PC-3 (cell line): ENCODE measurements at regions not wholly inside any gene's neighbourhood (a gene's known extent, or its start where the extent isn't known, plus 50 kb on each side); places are given as distances from the start of the nearest gene placed in this dataset.

Experiments
- ATAC-seq: fragments of 200-7000 bp; cut with Tn5 transposase; 2 replicates; pipeline ENCODE4 v1.9.1; 2020; ENCODE audit warnings: mild to moderate bottlenecking, moderate library complexity
- BruUV-seq: library from RNA; stranded (reverse); fragments of 400-500 nt; replicated peaks from 2 replicates; lab custom pipeline; 2021; lab: Mats Ljungman, UMichigan
- CTCF ChIA-PET: fragments of 300-600 bp; sonication (Branson Sonifier 250); formaldehyde crosslinking; loops from one replicate; lab custom pipeline; 2022; ENCODE audit warnings: antibody characterized with exemption; lab: Charles Lee
- POLR2A ChIA-PET: fragments of 300-600 bp; sonication (Branson Sonifier 250); formaldehyde crosslinking; loops from one replicate; lab custom pipeline; 2022; ENCODE audit warnings: antibody characterized with exemption; ENCODE audit not compliant: unreplicated experiment; lab: Charles Lee
- DNase-seq: peaks from one replicate; pipeline ENCODE4 v3.0.0-alpha.2; 2015
- H2AFZ ChIP-seq: fragments of 300-600 bp; sonication (generic); 2 replicates; pipeline ENCODE4 v1.6.0; 2016; ENCODE audit warnings: antibody characterized with exemption, low read length
- H3F3A ChIP-seq: fragments of 300-600 bp; sonication (generic); one replicate; pipeline ENCODE4 v1.6.0; 2017; ENCODE audit warnings: antibody characterized with exemption, low read length, control low read depth, mild to moderate bottlenecking; ENCODE audit not compliant: unreplicated experiment
- H3K27ac ChIP-seq: fragments of 300-600 bp; sonication (generic); 2 replicates; pipeline ENCODE4 v1.5.1; 2016; ENCODE audit warnings: mild to moderate bottlenecking, low read length
- H3K27me3 ChIP-seq: fragments of 300-600 bp; sonication (generic); 2 replicates; pipeline ENCODE4 v1.6.1; 2016; ENCODE audit warnings: low read length, mixed read lengths
- H3K36me3 ChIP-seq: fragments of 300-600 bp; sonication (generic); 2 replicates; pipeline ENCODE4 v1.6.1; 2016; ENCODE audit warnings: low read depth, mixed run types, low read length, mixed read lengths
- H3K4me1 ChIP-seq: fragments of 300-600 bp; sonication (generic); 2 replicates; pipeline ENCODE4 v1.5.1; 2016; ENCODE audit warnings: low read length; ENCODE audit not compliant: insufficient read depth
- H3K4me2 ChIP-seq: fragments of 300-600 bp; sonication (generic); 2 replicates; pipeline ENCODE4 v1.6.0; 2016; ENCODE audit warnings: low read length
- H3K4me3 ChIP-seq: fragments of 300-600 bp; sonication (generic); 2 replicates; pipeline ENCODE4 v1.5.1; 2016; ENCODE audit warnings: mild to moderate bottlenecking, low read length, mixed read lengths
- H3K79me2 ChIP-seq: fragments of 300-600 bp; sonication (generic); 2 replicates; pipeline ENCODE4 v1.6.1; 2017; ENCODE audit warnings: low read length, mixed read lengths
- H3K9ac ChIP-seq: fragments of 300-600 bp; sonication (generic); 2 replicates; pipeline ENCODE4 v1.6.0; 2016; ENCODE audit warnings: mild to moderate bottlenecking, low read length
- H3K9me2 ChIP-seq: fragments of 300-600 bp; sonication (generic); replicated peaks from 2 replicates; pipeline ENCODE4 v1.6.1; 2016; ENCODE audit warnings: mixed run types, low read length, mixed read lengths
- H3K9me3 ChIP-seq: fragments of 300-600 bp; sonication (generic); 2 replicates; pipeline ENCODE4 v1.6.1; 2016; ENCODE audit warnings: low read length, mixed read lengths
- H4K20me1 ChIP-seq: fragments of 300-600 bp; sonication (generic); 2 replicates; pipeline ENCODE4 v1.6.1; 2016; ENCODE audit warnings: low read length, mixed read lengths
- CTCF ChIP-seq: fragments of 300-600 bp; sonication (generic); conservative IDR thresholded peaks from 2 replicates; pipeline ENCODE4 v1.5.1; 2017; ENCODE audit warnings: antibody characterized with exemption, low read depth, mild to moderate bottlenecking, low read length
- EZH2 ChIP-seq: fragments of 300-600 bp; sonication (generic); IDR thresholded peaks from one replicate; pipeline ENCODE4 v1.6.1; 2017; ENCODE audit warnings: antibody characterized with exemption, mild to moderate bottlenecking, low read length; ENCODE audit not compliant: unreplicated experiment
- EZH2phosphoT487 ChIP-seq: fragments of 300-600 bp; sonication (generic); IDR thresholded peaks from 2 replicates; pipeline ENCODE4 v1.6.1; 2018; ENCODE audit warnings: mild to moderate bottlenecking, antibody characterized with exemption, low read length, borderline replicate concordance
- intact Hi-C: fragments of 100-400 bp; cut with micrococcal nuclease; formaldehyde crosslinking; loops from 2 replicates; pipeline ENCODE4 v1.9.0; 2023

DNA sequence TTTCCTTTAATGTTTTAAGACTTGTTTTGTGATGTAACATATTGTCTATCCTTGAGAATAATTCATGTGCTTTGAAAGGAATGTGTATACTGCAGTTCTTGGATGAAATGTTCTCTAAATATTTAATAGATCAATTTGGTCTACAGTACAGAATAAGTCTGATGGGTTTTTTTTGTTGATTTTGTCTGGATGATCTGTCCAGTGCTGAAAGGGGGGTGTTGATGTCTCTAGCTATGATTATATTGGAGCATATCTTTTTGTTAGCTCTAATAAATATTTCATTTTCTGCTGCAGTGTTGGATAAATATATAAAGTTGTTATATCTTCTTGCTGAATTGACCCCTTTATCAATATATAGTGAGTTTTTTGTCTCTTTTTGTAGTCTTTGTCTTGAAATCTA is 269.9 kb upstream of the TUSC1 start:
- TF ChIP-seq EZH2 (no peak), EZH2phosphoT487 (no peak), CTCF (no peak)

DNA sequence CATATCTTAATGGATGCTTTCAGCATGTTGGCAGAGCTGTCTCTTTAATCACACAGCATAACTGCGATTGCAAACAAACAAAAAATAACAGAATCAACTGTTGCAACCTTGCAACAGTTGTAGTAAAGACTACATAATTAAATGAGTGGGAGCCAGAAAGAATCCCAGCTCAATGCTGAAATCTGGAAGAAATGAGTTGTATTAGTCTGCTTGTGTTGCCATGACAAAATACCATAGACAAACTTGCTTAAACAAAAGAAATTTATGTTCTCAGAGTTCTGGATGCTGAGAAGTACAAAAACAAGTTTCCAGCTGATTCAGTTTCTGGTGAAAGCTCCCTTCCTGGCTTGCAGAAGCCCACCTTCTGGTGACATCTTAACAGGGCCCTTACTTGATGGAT is 260.9 kb upstream of the TUSC1 start:
- no peak for TF ChIP-seq EZH2phosphoT487
- TF ChIP-seq EZH2: no peak
- no peak for TF ChIP-seq CTCF
- Histone ChIP-seq H3K27me3 (no peaks in the 10 kb centered on the region), H3K9me3 (no peaks in the 10 kb centered on the region), H3F3A (no peaks in the 10 kb centered on the region), H4K20me1 (no peaks in the 10 kb centered on the region), H3K9ac (no peak overlapping the region), H3K4me3 (no peak overlapping the region), H3K4me1 (no peaks in the 10 kb centered on the region), H3K9me2 (no peaks in the 10 kb centered on the region), H3K27ac (no peak overlapping the region), H3K79me2 (no peaks in the 10 kb centered on the region), H2AFZ (no peak overlapping the region), H3K4me2 (no peak overlapping the region), H3K36me3 (no peaks in the 10 kb centered on the region)
- intact Hi-C loops: no loop called here
- no TSS peak for BruUV-seq
- ATAC-seq (no peak), DNase-seq (no peak)
- ChIA-PET POLR2A (no interaction called here), CTCF (no interaction called here)

More for the DNA sequence above, 269.9 kb upstream of the TUSC1 start:
- H3K27ac ChIP-seq: no peak overlapping the region
- H3K9me2 ChIP-seq: no peaks in the 10 kb centered on the region
- no peaks in the 10 kb centered on the region for H3K79me2 ChIP-seq
- no peaks in the 10 kb centered on the region for H3K27me3 ChIP-seq
- H3K4me1 ChIP-seq: no peaks in the 10 kb centered on the region
- DNase-seq: no peak
- no peak overlapping the region for H2AFZ ChIP-seq
- no peak overlapping the region for H3K9ac ChIP-seq
- H3K36me3 ChIP-seq: no peaks in the 10 kb centered on the region
- intact Hi-C loops: no loop called here
- no peak overlapping the region for H3K4me3 ChIP-seq
- H4K20me1 ChIP-seq: no peaks in the 10 kb centered on the region
- ChIA-PET CTCF (no interaction called here), POLR2A (no interaction called here)
- H3F3A ChIP-seq: no peaks in the 10 kb centered on the region
- no peaks in the 10 kb centered on the region for H3K9me3 ChIP-seq
- no peak for ATAC-seq
- no TSS peak for BruUV-seq
- no peak overlapping the region for H3K4me2 ChIP-seq

- no peak for DNase-seq
- POLR2A ChIA-PET: no interaction called here
These were observed 257.8 kb upstream of the TUSC1 start for GRCh38 chr9:25936031-25936430.

More at GRCh38 chr9:25936031-25936430, 257.8 kb upstream of the TUSC1 start:
- no peaks in the 10 kb centered on the region for H3K36me3 ChIP-seq
- CTCF ChIA-PET: no interaction called here
- intact Hi-C loops: no loop called here
- TF ChIP-seq CTCF (no peak), EZH2 (no peak), EZH2phosphoT487 (no peak)
- H3K9me2 ChIP-seq: no peaks in the 10 kb centered on the region
- H3F3A ChIP-seq: no peaks in the 10 kb centered on the region
- no peak overlapping the region for H2AFZ ChIP-seq
- BruUV-seq: no TSS peak
- H3K27ac ChIP-seq: no peak overlapping the region
- no peak overlapping the region for H3K4me3 ChIP-seq
- H3K4me2 ChIP-seq: no peak overlapping the region
- H3K9ac ChIP-seq: no peak overlapping the region
- no peaks in the 10 kb centered on the region for H3K4me1 ChIP-seq
- no peaks in the 10 kb centered on the region for H4K20me1 ChIP-seq
- no peaks in the 10 kb centered on the region for H3K9me3 ChIP-seq
- ATAC-seq: no peak
- no peaks in the 10 kb centered on the region for H3K79me2 ChIP-seq
- no peaks in the 10 kb centered on the region for H3K27me3 ChIP-seq
